ENCODE measurements at regions not wholly inside any gene's neighbourhood (a gene's known extent, or its start where the extent isn't known, plus 50 kb on each side); places are given as distances from the start of the nearest gene placed in this dataset.

DNA sequence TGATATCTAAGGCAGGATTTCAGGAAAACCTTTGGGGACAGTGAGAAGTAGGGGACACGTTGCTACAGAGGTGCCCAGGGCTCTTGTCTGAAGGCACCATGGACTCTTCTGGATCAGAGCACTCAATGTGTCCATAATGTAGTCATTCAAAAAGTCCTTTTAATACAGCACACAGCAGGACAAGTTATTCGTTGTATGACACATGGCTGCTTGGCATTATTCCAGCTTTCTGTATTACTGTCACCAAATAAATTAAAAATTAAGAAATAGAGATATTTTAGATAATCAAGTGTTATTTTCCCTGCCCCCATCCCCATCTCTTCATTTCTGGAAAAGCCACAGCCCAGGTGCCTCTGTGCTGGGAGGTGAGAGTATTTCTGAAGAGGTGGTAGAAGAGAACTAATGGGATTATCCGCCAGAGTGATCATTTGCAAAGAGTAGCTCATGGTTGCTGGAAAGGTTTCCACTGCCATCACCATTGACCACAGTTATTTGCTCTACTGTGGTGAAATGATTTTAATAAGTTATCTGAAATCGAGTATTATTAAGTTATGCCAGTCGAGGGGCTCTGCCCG, 83.0 kb downstream of the CXCL12 start:
- H3K36me3 ChIP-seq (replicated peaks): no peaks in the 10 kb centered on the region
- no peak overlapping the region for H3K4me3 ChIP-seq (ENCODE audit: low read depth, low read length)
- DNase-seq: no peak
- no peaks in the 10 kb centered on the region for H3K27me3 ChIP-seq (replicated peaks)
- TF ChIP-seq, protein P1, sequence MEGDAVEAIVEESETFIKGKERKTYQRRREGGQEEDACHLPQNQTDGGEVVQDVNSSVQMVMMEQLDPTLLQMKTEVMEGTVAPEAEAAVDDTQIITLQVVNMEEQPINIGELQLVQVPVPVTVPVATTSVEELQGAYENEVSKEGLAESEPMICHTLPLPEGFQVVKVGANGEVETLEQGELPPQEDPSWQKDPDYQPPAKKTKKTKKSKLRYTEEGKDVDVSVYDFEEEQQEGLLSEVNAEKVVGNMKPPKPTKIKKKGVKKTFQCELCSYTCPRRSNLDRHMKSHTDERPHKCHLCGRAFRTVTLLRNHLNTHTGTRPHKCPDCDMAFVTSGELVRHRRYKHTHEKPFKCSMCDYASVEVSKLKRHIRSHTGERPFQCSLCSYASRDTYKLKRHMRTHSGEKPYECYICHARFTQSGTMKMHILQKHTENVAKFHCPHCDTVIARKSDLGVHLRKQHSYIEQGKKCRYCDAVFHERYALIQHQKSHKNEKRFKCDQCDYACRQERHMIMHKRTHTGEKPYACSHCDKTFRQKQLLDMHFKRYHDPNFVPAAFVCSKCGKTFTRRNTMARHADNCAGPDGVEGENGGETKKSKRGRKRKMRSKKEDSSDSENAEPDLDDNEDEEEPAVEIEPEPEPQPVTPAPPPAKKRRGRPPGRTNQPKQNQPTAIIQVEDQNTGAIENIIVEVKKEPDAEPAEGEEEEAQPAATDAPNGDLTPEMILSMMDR (IDR thresholded peaks at IDR 0.05; ENCODE audit: low read depth, low read length, missing control alignments): no peak
- H3K27ac ChIP-seq: peak overlapping the region; percentile 62
- in situ Hi-C loops (cut with HindIII; ENCODE audit: low pct_ligation_motif_present, low sequenced_read_pairs): loop anchor here (25.0 kb wide), 1 partner anchor 615 kb away; no protein-coding TSS in a partner anchor

DNA sequence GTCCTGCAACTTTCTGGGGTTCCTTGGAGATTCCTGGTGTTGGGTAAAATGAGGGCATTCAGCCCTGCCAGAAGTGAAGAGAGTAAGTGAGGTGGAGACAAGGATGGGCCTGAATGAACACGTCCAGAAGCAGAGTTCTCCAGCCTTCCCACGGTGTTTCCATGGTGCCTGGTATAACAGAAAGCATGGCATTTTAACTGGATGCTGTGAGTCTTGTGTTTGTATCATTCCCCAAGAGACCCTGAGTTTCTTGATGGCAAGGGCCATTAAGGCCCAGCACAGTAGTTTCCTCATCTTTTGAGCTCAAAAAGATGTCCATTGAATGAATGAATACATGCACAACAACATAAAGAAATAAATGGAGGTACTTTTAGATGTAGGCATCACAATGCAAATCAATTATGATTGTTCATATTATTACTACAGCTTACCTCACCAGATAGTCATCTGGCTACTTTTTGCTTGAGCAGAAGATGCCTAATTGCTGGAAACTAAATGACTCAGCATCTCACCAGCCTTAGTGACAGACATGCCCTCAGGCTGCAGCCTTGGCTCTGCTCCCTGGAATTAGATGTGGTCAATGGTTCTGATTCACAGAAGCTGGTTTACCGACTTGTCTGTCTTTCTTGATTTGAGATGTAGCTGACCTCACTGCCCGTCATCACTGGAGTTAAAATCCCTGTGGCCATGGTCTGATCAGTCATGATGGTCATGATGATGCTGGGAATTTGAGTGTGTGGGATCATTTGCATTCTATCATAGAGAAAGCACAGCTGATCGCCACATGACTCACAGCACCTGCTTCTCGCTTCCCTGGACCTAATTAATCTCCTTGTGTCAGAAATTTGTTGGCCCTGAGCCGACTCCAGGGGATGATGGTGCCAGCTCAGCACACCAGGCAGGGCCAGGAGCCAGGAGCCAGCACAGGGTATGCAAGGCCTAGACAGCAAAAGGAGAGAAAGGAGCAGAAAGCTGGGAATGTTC, 83.9 kb downstream of the CXCL12 start:
- no peaks in the 10 kb centered on the region for H3K27me3 ChIP-seq (replicated peaks)
- H3K36me3 ChIP-seq (replicated peaks): no peaks in the 10 kb centered on the region
- TF ChIP-seq, protein P1 (IDR thresholded peaks at IDR 0.05; ENCODE audit: low read depth, low read length, missing control alignments): no peak
- peak; percentile 97 for DNase-seq
- in situ Hi-C loops (cut with HindIII; ENCODE audit: low pct_ligation_motif_present, low sequenced_read_pairs): loop anchor here (25.0 kb wide), 1 partner anchor 614 kb away; no protein-coding TSS in a partner anchor
- peak overlapping the region; percentile 62 for H3K27ac ChIP-seq
- no peak overlapping the region for H3K4me3 ChIP-seq (ENCODE audit: low read depth, low read length)

DNA sequence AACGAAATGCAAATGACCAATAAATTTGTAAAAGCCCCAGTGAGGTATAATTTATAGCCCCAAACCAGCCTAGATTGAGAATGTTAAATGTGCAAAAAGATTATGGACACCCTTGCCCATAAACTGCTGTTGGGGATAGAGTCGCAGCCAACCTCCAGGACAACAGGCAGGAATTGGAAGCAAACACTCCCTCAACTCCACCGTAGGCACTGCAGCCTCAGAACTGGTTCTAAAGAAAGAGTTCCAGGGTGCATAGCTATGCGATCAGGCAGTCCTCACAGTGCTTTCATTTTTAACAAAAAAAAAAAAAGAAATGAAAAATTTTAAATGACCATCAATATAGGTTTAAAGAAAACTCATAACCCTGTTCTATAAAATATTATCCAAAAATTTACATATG, 86.2 kb downstream of the CXCL12 start:
- DNase-seq: no peak
- TF ChIP-seq, protein P1 (IDR thresholded peaks at IDR 0.05; ENCODE audit: low read depth, low read length, missing control alignments): no peak
- Histone ChIP-seq H3K27me3 (replicated peaks) (no peaks in the 10 kb centered on the region), H3K27ac (no peak overlapping the region), H3K4me3 (ENCODE audit: low read depth, low read length) (no peak overlapping the region), H3K36me3 (replicated peaks) (no peaks in the 10 kb centered on the region)
- in situ Hi-C loops (cut with HindIII; ENCODE audit: low pct_ligation_motif_present, low sequenced_read_pairs): no loop called here

DNA sequence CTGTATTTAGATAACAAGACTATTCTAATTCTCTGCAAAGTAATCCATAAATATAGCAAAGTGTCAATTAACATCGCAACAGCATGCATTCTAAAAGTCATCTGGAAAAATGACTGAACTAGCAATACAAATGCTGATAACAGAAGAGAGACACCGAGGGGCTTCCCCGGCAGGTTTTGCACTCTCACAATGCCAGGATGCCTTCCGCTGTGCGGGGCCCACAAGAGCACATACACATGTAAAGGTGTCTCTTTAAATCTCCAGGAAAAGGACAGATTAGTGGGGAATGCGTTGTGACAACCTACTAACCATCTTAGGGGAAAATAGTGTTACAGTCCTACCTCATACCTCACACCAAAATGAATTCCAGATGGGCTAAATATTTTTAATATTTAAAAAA, 86.9 kb downstream of the CXCL12 start:
- no peaks in the 10 kb centered on the region for H3K27me3 ChIP-seq (replicated peaks)
- H3K27ac ChIP-seq: no peak overlapping the region
- no peaks in the 10 kb centered on the region for H3K36me3 ChIP-seq (replicated peaks)
- in situ Hi-C loops (cut with HindIII; ENCODE audit: low pct_ligation_motif_present, low sequenced_read_pairs): no loop called here
- TF ChIP-seq, protein P1 (IDR thresholded peaks at IDR 0.05; ENCODE audit: low read depth, low read length, missing control alignments): no peak
- DNase-seq: no peak
- H3K4me3 ChIP-seq (ENCODE audit: low read depth, low read length): no peak overlapping the region

DNA sequence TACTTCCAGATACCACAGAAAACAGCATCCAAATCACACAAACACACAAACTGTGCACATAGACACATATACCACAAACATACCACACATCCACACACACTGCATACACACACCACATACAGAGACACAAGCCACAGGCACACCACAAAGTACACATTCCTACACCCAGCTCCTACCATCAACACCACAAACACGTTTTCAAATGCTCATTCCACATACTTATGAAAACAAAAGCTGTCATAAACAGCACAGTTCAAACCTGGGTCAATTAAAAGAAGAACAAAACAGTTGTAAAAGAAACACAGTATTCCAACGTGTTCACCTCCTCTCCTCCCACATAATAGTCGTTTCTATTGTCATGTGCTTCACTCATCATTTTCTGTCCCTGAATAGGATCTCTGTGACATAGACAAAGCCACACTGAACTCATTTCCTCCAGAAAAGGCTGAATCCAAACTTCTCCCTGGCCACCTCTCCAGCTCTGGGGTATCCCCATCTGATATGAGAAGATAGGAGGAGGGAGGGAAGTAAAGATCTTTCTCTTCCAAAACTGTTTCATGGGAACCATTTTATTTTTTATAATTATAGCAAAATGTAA, 89.2 kb downstream of the CXCL12 start:
- H3K27me3 ChIP-seq (replicated peaks): no peaks in the 10 kb centered on the region
- peak; percentile 81 for DNase-seq
- no peaks in the 10 kb centered on the region for H3K36me3 ChIP-seq (replicated peaks)
- peak overlapping the region; percentile 37 for H3K27ac ChIP-seq
- H3K4me3 ChIP-seq (ENCODE audit: low read depth, low read length): no peak overlapping the region
- in situ Hi-C loops (cut with HindIII; ENCODE audit: low pct_ligation_motif_present, low sequenced_read_pairs): no loop called here
- TF ChIP-seq, protein P1 (IDR thresholded peaks at IDR 0.05; ENCODE audit: low read depth, low read length, missing control alignments): no peak

All from brain microvascular endothelial cell (primary cell).